ENCODE measurements at regions not wholly inside any gene's neighbourhood (a gene's known extent, or its start where the extent isn't known, plus 50 kb on each side); places are given as distances from the start of the nearest gene placed in this dataset.

DNA sequence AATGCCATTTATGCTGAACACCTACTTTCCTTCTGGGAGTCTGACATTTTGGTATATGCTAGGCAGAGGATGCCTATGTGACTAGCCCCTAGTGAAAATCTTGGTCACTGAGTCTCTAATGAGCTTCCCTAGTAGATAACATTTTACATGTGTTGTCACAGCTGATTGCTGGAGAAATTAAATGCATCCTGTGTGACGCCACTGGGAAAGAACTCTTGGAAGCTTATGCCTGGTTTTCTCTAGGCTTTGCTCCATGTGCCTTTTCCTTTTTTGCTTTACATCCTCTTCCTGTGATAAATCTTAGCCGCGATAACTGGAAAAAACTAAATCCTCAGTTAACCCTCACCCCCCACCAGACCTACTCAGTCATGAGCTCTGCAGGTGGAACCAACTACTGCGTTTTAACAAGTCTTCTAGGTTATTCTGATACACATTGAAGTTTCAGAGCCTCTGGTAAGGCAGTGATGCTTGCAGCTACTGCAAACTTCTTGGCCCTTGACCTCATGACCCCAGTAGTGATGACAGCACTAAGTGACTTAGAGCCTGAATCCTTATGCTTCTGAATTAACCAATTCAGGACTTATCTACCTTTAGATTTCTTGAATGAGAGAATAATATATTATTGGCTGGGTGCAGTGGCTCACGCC is 292.4 kb upstream of the SOX14 start:
- in situ Hi-C loops (cut with HindIII; ENCODE audit: extremely low pct_ligation_motif_present, low pct_unique_long_range_greater_than_20kb) = no loop called here
- no peak overlapping the region for H2AFZ ChIP-seq (ENCODE audit: low read length)
- FAIRE-seq (no peak), DNase-seq (ENCODE audit: low spot score) (no peak), ATAC-seq (no peak)
- no peak overlapping the region for H3K4me3 ChIP-seq (replicated peaks in 1 of 3; ENCODE audit: insufficient read depth in 1 of 3, low read depth in 2 of 3, low read length in 3 of 3)
- no peaks in the 10 kb centered on the region for H3K79me2 ChIP-seq (ENCODE audit: insufficient read depth, low read length)
- H3K4me2 ChIP-seq (ENCODE audit: low read depth, low read length) = no peak overlapping the region
- TF ChIP-seq, protein P1, sequence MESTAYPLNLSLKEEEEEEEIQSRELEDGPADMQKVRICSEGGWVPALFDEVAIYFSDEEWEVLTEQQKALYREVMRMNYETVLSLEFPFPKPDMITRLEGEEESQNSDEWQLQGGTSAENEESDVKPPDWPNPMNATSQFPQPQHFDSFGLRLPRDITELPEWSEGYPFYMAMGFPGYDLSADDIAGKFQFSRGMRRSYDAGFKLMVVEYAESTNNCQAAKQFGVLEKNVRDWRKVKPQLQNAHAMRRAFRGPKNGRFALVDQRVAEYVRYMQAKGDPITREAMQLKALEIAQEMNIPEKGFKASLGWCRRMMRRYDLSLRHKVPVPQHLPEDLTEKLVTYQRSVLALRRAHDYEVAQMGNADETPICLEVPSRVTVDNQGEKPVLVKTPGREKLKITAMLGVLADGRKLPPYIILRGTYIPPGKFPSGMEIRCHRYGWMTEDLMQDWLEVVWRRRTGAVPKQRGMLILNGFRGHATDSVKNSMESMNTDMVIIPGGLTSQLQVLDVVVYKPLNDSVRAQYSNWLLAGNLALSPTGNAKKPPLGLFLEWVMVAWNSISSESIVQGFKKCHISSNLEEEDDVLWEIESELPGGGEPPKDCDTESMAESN (CRISPR knock-in tag; conservative IDR thresholded peaks at IDR 0.05) = no peak
- TF ChIP-seq YEATS4 (CRISPR knock-in tag; IDR thresholded peaks at IDR 0.05; ENCODE audit: borderline replicate concordance) = no peak
- no peak for TF ChIP-seq ZSCAN12 (CRISPR knock-in tag; IDR thresholded peaks at IDR 0.05)
- no peak for TF ChIP-seq ZNF841 (CRISPR knock-in tag; IDR thresholded peaks at IDR 0.05; ENCODE audit: borderline replicate concordance)
- TF ChIP-seq, protein P2, sequence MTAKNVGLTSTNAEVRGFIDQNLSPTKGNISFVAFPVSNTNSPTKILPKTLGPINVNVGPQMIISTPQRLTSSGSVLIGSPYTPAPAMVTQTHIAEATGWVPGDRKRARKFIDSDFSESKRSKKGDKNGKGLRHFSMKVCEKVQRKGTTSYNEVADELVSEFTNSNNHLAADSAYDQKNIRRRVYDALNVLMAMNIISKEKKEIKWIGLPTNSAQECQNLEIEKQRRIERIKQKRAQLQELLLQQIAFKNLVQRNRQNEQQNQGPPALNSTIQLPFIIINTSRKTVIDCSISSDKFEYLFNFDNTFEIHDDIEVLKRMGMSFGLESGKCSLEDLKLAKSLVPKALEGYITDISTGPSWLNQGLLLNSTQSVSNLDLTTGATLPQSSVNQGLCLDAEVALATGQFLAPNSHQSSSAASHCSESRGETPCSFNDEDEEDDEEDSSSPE (CRISPR knock-in tag; IDR thresholded peaks at IDR 0.05) = no peak
- TF ChIP-seq, protein P3, sequence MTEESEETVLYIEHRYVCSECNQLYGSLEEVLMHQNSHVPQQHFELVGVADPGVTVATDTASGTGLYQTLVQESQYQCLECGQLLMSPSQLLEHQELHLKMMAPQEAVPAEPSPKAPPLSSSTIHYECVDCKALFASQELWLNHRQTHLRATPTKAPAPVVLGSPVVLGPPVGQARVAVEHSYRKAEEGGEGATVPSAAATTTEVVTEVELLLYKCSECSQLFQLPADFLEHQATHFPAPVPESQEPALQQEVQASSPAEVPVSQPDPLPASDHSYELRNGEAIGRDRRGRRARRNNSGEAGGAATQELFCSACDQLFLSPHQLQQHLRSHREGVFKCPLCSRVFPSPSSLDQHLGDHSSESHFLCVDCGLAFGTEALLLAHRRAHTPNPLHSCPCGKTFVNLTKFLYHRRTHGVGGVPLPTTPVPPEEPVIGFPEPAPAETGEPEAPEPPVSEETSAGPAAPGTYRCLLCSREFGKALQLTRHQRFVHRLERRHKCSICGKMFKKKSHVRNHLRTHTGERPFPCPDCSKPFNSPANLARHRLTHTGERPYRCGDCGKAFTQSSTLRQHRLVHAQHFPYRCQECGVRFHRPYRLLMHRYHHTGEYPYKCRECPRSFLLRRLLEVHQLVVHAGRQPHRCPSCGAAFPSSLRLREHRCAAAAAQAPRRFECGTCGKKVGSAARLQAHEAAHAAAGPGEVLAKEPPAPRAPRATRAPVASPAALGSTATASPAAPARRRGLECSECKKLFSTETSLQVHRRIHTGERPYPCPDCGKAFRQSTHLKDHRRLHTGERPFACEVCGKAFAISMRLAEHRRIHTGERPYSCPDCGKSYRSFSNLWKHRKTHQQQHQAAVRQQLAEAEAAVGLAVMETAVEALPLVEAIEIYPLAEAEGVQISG (CRISPR knock-in tag; IDR thresholded peaks at IDR 0.05) = no peak
- no peak for TF ChIP-seq ZNF777 (CRISPR knock-in tag; IDR thresholded peaks at IDR 0.05)
- no peak for TF ChIP-seq RARA (CRISPR knock-in tag; IDR thresholded peaks at IDR 0.05)
- no peak for TF ChIP-seq ZNF878 (CRISPR knock-in tag; IDR thresholded peaks at IDR 0.05)
- TF ChIP-seq ERF (CRISPR knock-in tag; IDR thresholded peaks at IDR 0.05) = no peak
- TF ChIP-seq, protein P4, sequence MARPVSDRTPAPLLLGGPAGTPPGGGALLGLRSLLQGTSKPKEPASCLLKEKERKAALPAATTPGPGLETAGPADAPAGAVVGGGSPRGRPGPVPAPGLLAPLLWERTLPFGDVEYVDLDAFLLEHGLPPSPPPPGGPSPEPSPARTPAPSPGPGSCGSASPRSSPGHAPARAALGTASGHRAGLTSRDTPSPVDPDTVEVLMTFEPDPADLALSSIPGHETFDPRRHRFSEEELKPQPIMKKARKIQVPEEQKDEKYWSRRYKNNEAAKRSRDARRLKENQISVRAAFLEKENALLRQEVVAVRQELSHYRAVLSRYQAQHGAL (CRISPR knock-in tag; IDR thresholded peaks at IDR 0.05; ENCODE audit: not compliant biosample characterization) = no peak
- TF ChIP-seq HNF4G (IDR thresholded peaks at IDR 0.05; ENCODE audit: borderline replicate concordance, low read depth, low read length) = no peak
- TF ChIP-seq HNF4G (CRISPR knock-in tag; IDR thresholded peaks at IDR 0.05; ENCODE audit: borderline replicate concordance, low read depth) = no peak
- H3K9ac ChIP-seq (ENCODE audit: insufficient read depth, low read depth, low read length) = no peak overlapping the region
- H3K27ac ChIP-seq (ENCODE audit: extremely low read length, insufficient read depth, low read length) = no peak overlapping the region
- no peaks in the 10 kb centered on the region for H3K9me3 ChIP-seq (ENCODE audit: low read length)
- no TSS peak for BruUV-seq (replicated peaks)
- WGBS (ENCODE audit: low lambda C conversion rate) = 45% methylated on average over 5 of the region's 5 CpGs
- intact Hi-C loops (cut with micrococcal nuclease; ENCODE audit: unreplicated experiment) = no loop called here
- H3K36me3 ChIP-seq (replicated peaks in 1 of 2; ENCODE audit: control insufficient read depth in 1 of 2, insufficient read depth in 2 of 2, low read length in 2 of 2) = no peaks in the 10 kb centered on the region
- no peaks in the 10 kb centered on the region for H3K4me1 ChIP-seq (ENCODE audit: insufficient read depth, low read length)
- POLR2A ChIA-PET = no interaction called here
- CTCF ChIA-PET (ENCODE audit: low intra/inter-chr PET ratio, low total read pairs) = no interaction called here
- H3K27me3 ChIP-seq (ENCODE audit: control insufficient read depth in 1 of 2, insufficient read depth in 2 of 2, low read length in 2 of 2) = no peaks in the 10 kb centered on the region; a peak in 1 of 5 replicates
- H4K20me1 ChIP-seq (ENCODE audit: insufficient read depth, low read length) = no peaks in the 10 kb centered on the region

Data from HepG2 (cell line).